ENCODE measurements at regions not wholly inside any gene's neighbourhood (a gene's known extent, or its start where the extent isn't known, plus 50 kb on each side); places are given as distances from the start of the nearest gene placed in this dataset.
"Not testable (repeated sequence)": the region's sequence is repeated elsewhere in the genome, so short reads cannot be mapped to it uniquely, and the experiment has no call there.

DNA sequence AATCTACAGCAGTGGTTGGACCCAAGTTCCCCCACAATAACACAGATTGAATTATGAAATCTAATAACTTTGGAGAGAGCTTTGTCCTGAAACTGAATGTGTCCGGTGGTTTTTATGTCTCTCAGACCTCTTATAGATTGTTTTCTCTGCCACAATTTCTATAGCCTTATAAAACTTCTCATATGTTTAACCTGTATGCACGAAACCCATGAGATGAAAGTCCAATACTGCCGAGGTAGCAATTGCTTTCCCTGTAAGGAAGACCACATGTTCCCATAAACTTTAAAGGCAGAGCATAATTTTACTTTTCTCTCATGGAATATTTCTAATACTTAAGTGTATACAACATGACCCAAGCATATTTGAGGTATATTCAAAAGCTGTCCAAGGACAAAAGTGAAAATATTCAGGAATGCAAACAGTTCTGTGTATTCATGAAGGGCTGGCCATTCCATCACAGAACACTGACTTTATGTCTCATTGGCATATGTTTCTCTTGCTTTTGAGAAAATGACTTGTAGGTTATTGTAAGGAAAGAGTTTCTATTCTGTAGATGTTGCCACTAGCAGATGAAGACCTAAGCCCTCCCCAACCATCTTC lies 94.4 kb upstream of the TLE4 start:
- Histone ChIP-seq H3K36me3 (ENCODE audit: control insufficient read depth, insufficient read depth, low read length) (no peaks in the 10 kb centered on the region), H3K9me3 (ENCODE audit: control insufficient read depth, insufficient read depth, low read length) (no peaks in the 10 kb centered on the region), H3K4me1 (ENCODE audit: control insufficient read depth, insufficient read depth, low read length) (0 out of 2 replicates have a peak, but pooled peaks cover 4% of the 10 kb centered on the region), H3K27ac (ENCODE audit: low read depth, low read length) (no peak overlapping the region), H3K27me3 (ENCODE audit: control insufficient read depth, insufficient read depth, low read length) (no peaks in the 10 kb centered on the region), H3K4me3 (ENCODE audit: low read depth, low read length) (no peak overlapping the region), H3K9ac (ENCODE audit: low read depth, low read length) (no peak overlapping the region)

DNA sequence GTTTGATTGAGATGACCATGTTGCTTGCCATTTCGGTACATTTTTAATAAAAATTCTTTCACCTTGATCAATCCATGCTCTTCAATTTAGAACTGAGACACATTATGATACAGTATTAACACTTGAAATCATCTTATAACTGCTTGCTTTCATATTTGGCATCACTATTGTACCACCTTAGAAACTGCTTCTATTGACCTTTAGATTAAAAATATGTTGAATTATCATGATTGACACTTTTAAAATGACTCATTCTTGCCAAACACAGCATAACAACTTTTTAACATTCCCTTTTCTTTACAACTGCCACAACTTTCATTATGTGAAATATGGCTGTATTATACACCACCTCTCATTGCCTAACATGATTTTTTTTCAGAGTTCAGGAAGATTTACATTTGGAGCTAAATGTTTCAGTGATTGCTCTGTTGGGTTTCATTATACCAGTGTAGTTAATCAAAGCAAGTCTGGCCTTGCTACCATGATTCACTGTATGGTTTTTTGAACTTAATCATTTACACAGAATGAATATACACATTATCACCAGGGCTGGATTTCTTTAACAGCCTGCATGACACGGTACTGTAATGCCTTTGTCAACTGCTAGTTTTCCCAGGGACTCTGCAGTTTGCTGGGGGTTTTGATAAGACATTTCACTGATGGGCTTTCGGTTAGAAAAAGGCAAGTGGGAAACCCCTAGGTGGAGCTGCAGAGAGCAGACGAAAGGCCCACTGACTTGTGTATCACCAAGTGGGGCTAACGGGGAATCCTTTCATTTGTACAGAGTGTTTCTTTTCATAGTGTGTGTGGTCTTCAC lies 93.6 kb upstream of the TLE4 start:
- Histone ChIP-seq H3K27ac (ENCODE audit: low read depth, low read length) (no peak overlapping the region), H3K4me3 (ENCODE audit: low read depth, low read length) (no peak overlapping the region)

DNA sequence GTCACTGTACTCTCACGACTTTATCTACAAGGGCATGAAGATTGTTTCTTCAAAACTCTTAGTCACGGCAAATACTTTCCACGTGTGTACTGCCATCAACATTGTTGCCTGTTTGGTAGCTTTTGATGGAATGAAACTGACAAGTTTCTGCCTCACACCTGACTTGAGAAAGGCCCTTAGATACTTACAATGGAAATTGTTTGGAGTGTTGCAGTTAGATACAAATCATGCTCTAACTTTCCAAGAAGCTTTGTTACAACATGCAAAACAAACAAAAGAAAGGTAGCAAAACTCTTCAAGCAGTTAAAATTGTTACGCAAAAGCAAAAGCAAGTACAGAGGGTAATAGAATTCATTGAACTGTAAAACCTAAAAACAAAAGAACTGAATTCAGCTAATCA lies 91.1 kb upstream of the TLE4 start:
- no peaks in the 10 kb centered on the region for H3K9me3 ChIP-seq (ENCODE audit: control insufficient read depth, insufficient read depth, low read length)
- H3K4me1 ChIP-seq (ENCODE audit: control insufficient read depth, insufficient read depth, low read length): 0 out of 2 replicates have a peak, but pooled peaks cover 4% of the 10 kb centered on the region
- no peak overlapping the region for H3K4me3 ChIP-seq (ENCODE audit: low read depth, low read length)
- no peak overlapping the region for H3K9ac ChIP-seq (ENCODE audit: low read depth, low read length)
- H3K27ac ChIP-seq (ENCODE audit: low read depth, low read length): no peak overlapping the region
- H3K36me3 ChIP-seq (ENCODE audit: control insufficient read depth, insufficient read depth, low read length): no peaks in the 10 kb centered on the region
- H3K27me3 ChIP-seq (ENCODE audit: control insufficient read depth, insufficient read depth, low read length): no peaks in the 10 kb centered on the region

More for the DNA sequence above, 93.6 kb upstream of the TLE4 start:
- 0 out of 2 replicates have a peak, but pooled peaks cover 4% of the 10 kb centered on the region for H3K4me1 ChIP-seq (ENCODE audit: control insufficient read depth, insufficient read depth, low read length)
- H3K36me3 ChIP-seq (ENCODE audit: control insufficient read depth, insufficient read depth, low read length): no peaks in the 10 kb centered on the region
- no peaks in the 10 kb centered on the region for H3K27me3 ChIP-seq (ENCODE audit: control insufficient read depth, insufficient read depth, low read length)
- H3K9me3 ChIP-seq (ENCODE audit: control insufficient read depth, insufficient read depth, low read length): no peaks in the 10 kb centered on the region
- no peak overlapping the region for H3K9ac ChIP-seq (ENCODE audit: low read depth, low read length)

DNA sequence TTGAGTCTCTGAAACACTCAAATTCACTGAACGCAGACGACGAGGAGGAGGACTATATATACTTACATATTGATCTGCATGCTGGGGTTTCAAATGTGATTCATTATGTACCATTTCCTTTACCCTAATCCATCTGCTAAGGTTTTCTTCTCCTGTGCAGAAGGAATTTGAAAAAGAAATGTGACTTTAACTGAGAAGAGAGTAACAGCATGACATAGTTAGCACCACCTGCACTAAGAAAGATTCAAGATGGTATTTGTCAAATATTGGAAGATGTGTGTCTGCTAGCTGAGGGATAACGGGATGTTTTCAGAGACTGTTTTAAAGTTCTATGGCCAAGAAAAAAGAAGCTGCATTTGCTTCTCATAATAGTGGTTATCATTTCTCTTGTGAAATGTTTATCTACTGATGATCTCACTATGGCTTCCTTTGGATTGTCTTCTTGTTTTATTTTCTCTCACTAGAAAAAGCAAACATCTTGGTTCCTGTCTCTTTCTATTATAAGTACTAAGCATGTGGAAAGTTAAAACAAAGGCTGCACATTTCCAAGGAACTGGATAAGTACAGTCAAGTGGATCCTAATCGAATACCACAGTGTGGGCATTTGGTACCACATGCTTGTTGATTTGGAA lies 89.8 kb upstream of the TLE4 start:
- no peaks in the 10 kb centered on the region for H3K36me3 ChIP-seq (ENCODE audit: control insufficient read depth, insufficient read depth, low read length)
- H3K4me3 ChIP-seq (ENCODE audit: low read depth, low read length): no peak overlapping the region
- H3K27ac ChIP-seq (ENCODE audit: low read depth, low read length): no peak overlapping the region
- no peak overlapping the region for H3K9ac ChIP-seq (ENCODE audit: low read depth, low read length)
- 0 out of 2 replicates have a peak, but pooled peaks cover 4% of the 10 kb centered on the region for H3K4me1 ChIP-seq (ENCODE audit: control insufficient read depth, insufficient read depth, low read length)
- no peaks in the 10 kb centered on the region for H3K9me3 ChIP-seq (ENCODE audit: control insufficient read depth, insufficient read depth, low read length)
- H3K27me3 ChIP-seq (ENCODE audit: control insufficient read depth, insufficient read depth, low read length): no peaks in the 10 kb centered on the region

DNA sequence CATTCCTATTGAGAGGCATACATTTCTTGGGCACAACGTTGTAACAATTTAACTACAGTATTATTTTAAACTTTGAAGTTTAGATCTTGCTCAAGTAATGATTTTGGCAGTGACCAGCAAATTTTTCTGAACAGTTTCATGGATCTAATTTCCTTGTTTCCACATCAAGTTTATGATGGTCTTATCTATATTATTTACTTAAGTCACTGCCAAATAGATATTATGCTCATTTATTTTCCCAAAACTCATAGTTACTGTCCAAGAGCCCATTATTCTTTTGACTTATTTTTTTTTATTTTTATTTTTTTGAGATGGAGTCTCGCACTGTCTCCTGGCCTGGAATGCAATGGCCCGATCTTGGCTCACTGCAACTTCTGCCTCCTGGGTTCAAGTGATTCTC lies 86.5 kb upstream of the TLE4 start:
- Histone ChIP-seq H3K4me1 (ENCODE audit: control insufficient read depth, insufficient read depth, low read length) (0 out of 2 replicates have a peak, but pooled peaks cover 4% of the 10 kb centered on the region), H3K36me3 (ENCODE audit: control insufficient read depth, insufficient read depth, low read length) (no peaks in the 10 kb centered on the region), H3K27ac (ENCODE audit: low read depth, low read length) (no peak overlapping the region), H3K9ac (ENCODE audit: low read depth, low read length) (no peak overlapping the region), H3K27me3 (ENCODE audit: control insufficient read depth, insufficient read depth, low read length) (no peaks in the 10 kb centered on the region), H3K4me3 (ENCODE audit: low read depth, low read length) (no peak overlapping the region), H3K9me3 (ENCODE audit: control insufficient read depth, insufficient read depth, low read length) (no peaks in the 10 kb centered on the region)

DNA sequence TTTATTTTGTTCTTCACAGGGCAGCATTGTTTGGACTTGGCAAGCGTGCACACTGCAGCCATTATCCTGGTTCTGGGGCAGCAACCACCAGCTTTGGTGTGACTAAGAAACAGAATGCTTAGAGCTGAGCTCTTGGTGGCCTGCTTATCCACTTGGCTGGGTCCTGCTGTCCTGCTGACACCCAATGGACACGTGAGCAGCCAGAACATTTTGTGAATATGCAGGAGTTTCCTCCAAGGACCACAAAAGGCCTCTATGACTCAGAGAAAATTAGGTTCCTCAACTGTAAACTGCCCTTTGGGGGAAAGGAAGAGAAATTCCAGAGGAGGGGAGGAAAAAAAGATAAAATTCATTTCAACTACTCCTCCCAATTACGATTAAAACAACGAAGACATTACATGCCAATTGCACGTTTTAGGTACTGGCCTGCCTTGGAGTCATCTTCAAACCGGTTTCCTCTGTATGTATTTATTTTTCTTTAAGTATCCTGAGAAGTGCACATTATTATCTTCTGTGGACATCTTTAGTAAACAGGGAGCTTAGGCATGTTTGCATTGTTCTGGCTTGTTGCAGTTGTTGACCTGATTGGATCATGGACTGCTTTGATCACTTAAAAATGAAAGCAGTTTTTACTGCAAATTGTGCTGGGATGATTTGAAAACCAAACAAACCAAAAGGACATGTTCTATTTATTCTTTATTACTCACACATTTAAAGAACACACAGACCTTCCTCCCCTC lies 82.3 kb upstream of the TLE4 start:
- Histone ChIP-seq H3K9me3 (ENCODE audit: control insufficient read depth, insufficient read depth, low read length) (no peaks in the 10 kb centered on the region), H3K4me3 (ENCODE audit: low read depth, low read length) (no peak overlapping the region), H3K27me3 (ENCODE audit: control insufficient read depth, insufficient read depth, low read length) (no peaks in the 10 kb centered on the region), H3K36me3 (ENCODE audit: control insufficient read depth, insufficient read depth, low read length) (no peaks in the 10 kb centered on the region), H3K4me1 (ENCODE audit: control insufficient read depth, insufficient read depth, low read length) (no peaks in the 10 kb centered on the region), H3K27ac (ENCODE audit: low read depth, low read length) (no peak overlapping the region), H3K9ac (ENCODE audit: low read depth, low read length) (no peak overlapping the region)

DNA sequence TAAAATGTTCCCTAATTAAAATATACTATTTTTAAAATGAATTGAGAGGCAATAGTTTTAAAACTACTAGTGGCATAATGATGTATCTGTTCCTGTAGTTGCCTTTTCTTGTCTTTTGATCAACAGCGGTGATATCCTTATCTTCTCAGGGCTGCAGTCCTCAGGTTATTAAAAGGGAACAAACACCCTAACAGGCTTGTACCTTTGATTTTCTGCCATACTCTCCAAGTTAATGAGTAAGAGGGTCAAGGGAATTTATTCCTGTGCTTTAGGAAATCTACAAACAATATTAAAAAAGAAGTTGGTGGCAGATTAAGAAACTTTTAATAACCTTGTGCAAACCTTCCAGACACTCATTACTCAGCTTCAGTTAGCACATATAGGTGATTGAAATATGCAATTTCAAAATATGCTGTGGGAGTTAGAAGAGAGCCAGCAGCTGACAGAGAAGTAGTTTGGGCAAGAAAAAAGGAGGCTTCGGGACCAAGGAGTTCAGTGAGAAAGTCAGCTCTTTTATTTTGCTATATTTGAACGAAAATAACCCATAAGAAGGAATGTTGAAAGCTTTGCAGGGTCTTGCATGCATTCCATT lies 81.0 kb upstream of the TLE4 start:
- Histone ChIP-seq H3K27ac (ENCODE audit: low read depth, low read length) (no peak overlapping the region), H3K4me3 (ENCODE audit: low read depth, low read length) (no peak overlapping the region), H3K4me1 (ENCODE audit: control insufficient read depth, insufficient read depth, low read length) (no peaks in the 10 kb centered on the region), H3K9me3 (ENCODE audit: control insufficient read depth, insufficient read depth, low read length) (no peaks in the 10 kb centered on the region), H3K36me3 (ENCODE audit: control insufficient read depth, insufficient read depth, low read length) (no peaks in the 10 kb centered on the region), H3K9ac (ENCODE audit: low read depth, low read length) (no peak overlapping the region), H3K27me3 (ENCODE audit: control insufficient read depth, insufficient read depth, low read length) (no peaks in the 10 kb centered on the region)

DNA sequence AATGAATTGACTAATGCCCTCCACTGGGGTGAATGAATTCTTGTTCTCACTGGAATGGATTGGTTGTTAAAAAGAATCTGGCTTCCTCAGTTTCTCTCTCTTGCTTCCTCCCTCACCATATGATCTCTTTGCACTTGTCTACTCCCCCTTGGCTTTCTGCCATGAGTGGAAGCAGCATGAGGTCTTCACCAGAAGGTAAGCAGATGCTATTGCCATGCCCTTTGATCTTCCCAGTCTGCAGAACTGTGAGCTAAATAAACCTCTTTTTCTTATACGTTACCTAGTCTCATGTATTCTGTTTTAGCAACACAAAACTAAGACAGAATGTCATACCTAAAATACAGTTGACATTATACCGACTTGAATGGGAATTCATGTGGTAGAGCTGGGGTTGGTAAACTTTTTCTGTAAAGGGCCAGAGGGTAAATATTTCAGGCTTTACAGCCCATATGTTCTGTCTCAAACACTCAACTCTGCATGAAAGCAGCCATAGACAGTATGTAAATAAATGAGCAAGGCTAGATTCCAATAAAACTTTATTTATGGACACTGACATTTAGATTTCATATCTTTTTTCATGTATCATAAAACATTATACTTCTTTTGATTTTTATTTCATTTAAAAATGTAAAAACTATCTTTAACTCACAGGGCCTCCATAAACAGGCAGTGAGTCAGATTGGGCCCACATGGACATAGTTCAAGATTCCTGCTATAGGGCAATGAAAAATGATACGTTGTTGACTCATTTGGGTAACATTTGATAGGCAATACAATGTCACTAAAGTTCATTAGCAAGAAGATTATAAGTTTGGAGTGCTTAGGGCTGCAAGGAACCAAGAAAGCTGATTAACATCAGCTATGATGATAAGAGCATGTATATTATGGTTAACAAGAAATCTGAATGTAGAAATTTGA lies 79.4 kb upstream of the TLE4 start:
- Histone ChIP-seq H3K27ac (ENCODE audit: low read depth, low read length) (no peak overlapping the region), H3K4me1 (ENCODE audit: control insufficient read depth, insufficient read depth, low read length) (no peaks in the 10 kb centered on the region), H3K36me3 (ENCODE audit: control insufficient read depth, insufficient read depth, low read length) (no peaks in the 10 kb centered on the region), H3K9ac (ENCODE audit: low read depth, low read length) (no peak overlapping the region), H3K4me3 (ENCODE audit: low read depth, low read length) (no peak overlapping the region), H3K9me3 (ENCODE audit: control insufficient read depth, insufficient read depth, low read length) (no peaks in the 10 kb centered on the region), H3K27me3 (ENCODE audit: control insufficient read depth, insufficient read depth, low read length) (no peaks in the 10 kb centered on the region)

DNA sequence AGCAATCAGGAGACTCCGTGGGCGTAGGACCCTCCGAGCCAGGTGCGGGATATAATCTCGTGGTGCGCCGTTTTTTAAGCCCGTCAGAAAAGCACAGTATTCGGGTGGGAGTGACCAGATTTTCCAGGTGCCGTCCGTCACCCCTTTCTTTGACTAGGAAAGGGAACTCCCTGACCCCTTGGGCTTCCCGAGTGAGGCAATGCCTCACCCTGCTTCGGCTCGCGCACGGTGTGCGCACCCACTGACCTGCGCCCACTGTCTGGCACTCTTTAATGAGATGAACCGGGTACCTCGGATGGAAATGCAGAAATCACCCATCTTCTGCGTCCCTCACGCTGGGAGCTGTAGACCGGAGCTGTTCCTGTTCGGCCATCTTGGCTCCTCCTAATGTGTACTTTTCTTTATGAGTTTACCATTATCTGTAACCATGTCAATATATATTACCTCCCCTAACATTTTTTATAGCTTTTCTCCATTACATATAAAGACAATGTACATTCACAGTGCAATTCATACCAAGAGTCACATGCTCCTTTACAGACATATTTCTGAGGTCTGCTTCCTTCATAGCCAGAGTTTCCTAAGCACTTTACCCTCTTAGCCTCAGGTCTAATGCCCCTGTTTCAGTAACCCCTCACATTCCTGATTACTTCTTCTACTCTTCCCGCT lies 71.4 kb upstream of the TLE4 start:
- H3K4me3 ChIP-seq (ENCODE audit: low read depth, low read length); H3K4me1 ChIP-seq (ENCODE audit: control insufficient read depth, insufficient read depth, low read length); H3K27ac ChIP-seq (ENCODE audit: low read depth, low read length); H3K36me3 ChIP-seq (ENCODE audit: control insufficient read depth, insufficient read depth, low read length); H3K9me3 ChIP-seq (ENCODE audit: control insufficient read depth, insufficient read depth, low read length); H3K9ac ChIP-seq (ENCODE audit: low read depth, low read length); H3K27me3 ChIP-seq (ENCODE audit: control insufficient read depth, insufficient read depth, low read length): not testable (repeated sequence)

All from HUES48 (cell line).